ENCODE measurements at regions not wholly inside any gene's neighbourhood (a gene's known extent, or its start where the extent isn't known, plus 50 kb on each side); places are given as distances from the start of the nearest gene placed in this dataset.

GRCh38 chr4:99712530-99712929, 54.9 kb upstream of the C4orf54 start:
- DNase-seq (ENCODE audit: low spot score), result no peak

GRCh38 chr4:99712099-99712498, 54.5 kb upstream of the C4orf54 start:
- DNase-seq (ENCODE audit: low spot score), result no peak

GRCh38 chr4:99711657-99712056, 54.0 kb upstream of the C4orf54 start:
- no peak for DNase-seq (ENCODE audit: low spot score)

- peak; percentile 3 for DNase-seq (ENCODE audit: low spot score)
These were observed 53.2 kb upstream of the C4orf54 start for GRCh38 chr4:99710681-99711345.

- no peak for DNase-seq (ENCODE audit: low spot score)
These were observed 52.4 kb upstream of the C4orf54 start for GRCh38 chr4:99710020-99710419.

GRCh38 chr4:99708551-99708950, 50.9 kb upstream of the C4orf54 start:
- DNase-seq (ENCODE audit: low spot score), result no peak

All from umbilical cord (tissue), 1 donor.